NB4 (cell line): ENCODE measurements at regions not wholly inside any gene's neighbourhood (a gene's known extent, or its start where the extent isn't known, plus 50 kb on each side); places are given as distances from the start of the nearest gene placed in this dataset.

Experiments
- DNase-seq: peaks from one replicate; pipeline ENCODE4 v3.0.0; 2010; ENCODE audit warnings: low read depth
- H3K4me3 ChIP-seq: one replicate; pipeline ENCODE4 v1.5.1; 2011; ENCODE audit warnings: mild to moderate bottlenecking, low read depth, low read length, moderate library complexity
- CTCF ChIP-seq: IDR thresholded peaks from one replicate; pipeline ENCODE4 v1.5.1; 2012; ENCODE audit warnings: low read depth, low read length
- MAX ChIP-seq: IDR thresholded peaks from 2 replicates; pipeline ENCODE4 v1.6.1; 2011; ENCODE audit warnings: low read depth, low read length
- MYC ChIP-seq: IDR thresholded peaks from 2 replicates; pipeline ENCODE4 v1.6.1; 2011; ENCODE audit warnings: low read depth, low read length
- POLR2A ChIP-seq: IDR thresholded peaks from 2 replicates; pipeline ENCODE4 v1.6.1; 2011; ENCODE audit warnings: mild to moderate bottlenecking; ENCODE audit not compliant: insufficient read length; ENCODE audit errors: extremely low read depth

- DNase-seq = no peak
Observed at GRCh38 chr6:15853259-15853658, 190.4 kb upstream of the DTNBP1 start.

GRCh38 chr6:15852289-15852688 is 189.5 kb upstream of the DTNBP1 start:
- TF ChIP-seq MYC (no peak), CTCF (no peak), MAX (no peak), POLR2A (no peak)
- H3K4me3 ChIP-seq = no peak overlapping the region
- DNase-seq = no peak

More at GRCh38 chr6:15853259-15853658, 190.4 kb upstream of the DTNBP1 start:
- H3K4me3 ChIP-seq = no peak overlapping the region
- TF ChIP-seq CTCF (no peak), POLR2A (no peak), MYC (no peak), MAX (no peak)

GRCh38 chr6:15849395-15849794 is 186.6 kb upstream of the DTNBP1 start:
- DNase-seq = no peak

GRCh38 chr6:15845492-15845891 is 182.7 kb upstream of the DTNBP1 start:
- no peak overlapping the region for H3K4me3 ChIP-seq
- no peak for TF ChIP-seq CTCF
- TF ChIP-seq MYC = no peak
- TF ChIP-seq MAX = no peak
- TF ChIP-seq POLR2A = no peak
- DNase-seq = no peak

More at GRCh38 chr6:15849395-15849794, 186.6 kb upstream of the DTNBP1 start:
- no peak for TF ChIP-seq MAX
- TF ChIP-seq POLR2A = no peak
- TF ChIP-seq MYC = no peak
- no peak for TF ChIP-seq CTCF
- no peak overlapping the region for H3K4me3 ChIP-seq

- no peak for DNase-seq
- TF ChIP-seq POLR2A = no peak
- no peak for TF ChIP-seq CTCF
- TF ChIP-seq MAX = no peak
- TF ChIP-seq MYC = no peak
- H3K4me3 ChIP-seq = no peak overlapping the region
Observed at GRCh38 chr6:15843764-15844163, 180.9 kb upstream of the DTNBP1 start.

GRCh38 chr6:15843226-15843625 is 180.4 kb upstream of the DTNBP1 start:
- H3K4me3 ChIP-seq = no peak overlapping the region
- TF ChIP-seq CTCF (no peak), MAX (no peak), POLR2A (no peak), MYC (no peak)
- no peak for DNase-seq
